ENCODE measurements at regions not wholly inside any gene's neighbourhood (a gene's known extent, or its start where the extent isn't known, plus 50 kb on each side); places are given as distances from the start of the nearest gene placed in this dataset.

DNA sequence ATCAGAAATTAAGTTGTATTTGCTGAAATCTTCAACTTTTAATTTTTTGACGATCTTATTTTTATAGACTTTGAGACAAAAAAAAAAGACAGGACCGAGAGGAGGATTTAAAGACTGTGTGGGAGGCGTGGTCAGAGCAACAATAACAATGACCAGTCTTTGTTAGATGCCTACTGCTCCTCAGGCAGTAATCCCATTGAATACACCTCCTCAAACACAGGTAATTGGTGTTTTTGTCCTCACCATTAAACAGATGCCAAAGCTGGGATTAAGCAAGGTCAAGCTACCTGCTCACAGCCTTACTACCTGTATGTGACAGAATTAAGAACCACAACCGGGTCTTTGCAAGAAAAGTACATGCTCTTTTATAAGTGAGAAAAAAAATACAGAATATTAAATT lies 233.3 kb upstream of the GRAMD2B start:
- Mint-ChIP-seq H3K4me1 (ENCODE audit: low read depth) (no peaks in the 10 kb centered on the region), H3K27me3 (no peaks in the 10 kb centered on the region), H3K9me3 (ENCODE audit: low read depth) (peaks cover 8% of the 10 kb centered on the region), H3K4me3 (ENCODE audit: low read depth) (no peak overlapping the region), H3K27ac (no peak overlapping the region), H3K36me3 (ENCODE audit: insufficient read depth) (no peaks in the 10 kb centered on the region)
- DNase-seq (ENCODE audit: low spot score, unreplicated experiment), result no peak
- TF ChIP-seq, protein P1, sequence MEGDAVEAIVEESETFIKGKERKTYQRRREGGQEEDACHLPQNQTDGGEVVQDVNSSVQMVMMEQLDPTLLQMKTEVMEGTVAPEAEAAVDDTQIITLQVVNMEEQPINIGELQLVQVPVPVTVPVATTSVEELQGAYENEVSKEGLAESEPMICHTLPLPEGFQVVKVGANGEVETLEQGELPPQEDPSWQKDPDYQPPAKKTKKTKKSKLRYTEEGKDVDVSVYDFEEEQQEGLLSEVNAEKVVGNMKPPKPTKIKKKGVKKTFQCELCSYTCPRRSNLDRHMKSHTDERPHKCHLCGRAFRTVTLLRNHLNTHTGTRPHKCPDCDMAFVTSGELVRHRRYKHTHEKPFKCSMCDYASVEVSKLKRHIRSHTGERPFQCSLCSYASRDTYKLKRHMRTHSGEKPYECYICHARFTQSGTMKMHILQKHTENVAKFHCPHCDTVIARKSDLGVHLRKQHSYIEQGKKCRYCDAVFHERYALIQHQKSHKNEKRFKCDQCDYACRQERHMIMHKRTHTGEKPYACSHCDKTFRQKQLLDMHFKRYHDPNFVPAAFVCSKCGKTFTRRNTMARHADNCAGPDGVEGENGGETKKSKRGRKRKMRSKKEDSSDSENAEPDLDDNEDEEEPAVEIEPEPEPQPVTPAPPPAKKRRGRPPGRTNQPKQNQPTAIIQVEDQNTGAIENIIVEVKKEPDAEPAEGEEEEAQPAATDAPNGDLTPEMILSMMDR (IDR thresholded peaks at IDR 0.05; ENCODE audit: unreplicated experiment), result no peak

DNA sequence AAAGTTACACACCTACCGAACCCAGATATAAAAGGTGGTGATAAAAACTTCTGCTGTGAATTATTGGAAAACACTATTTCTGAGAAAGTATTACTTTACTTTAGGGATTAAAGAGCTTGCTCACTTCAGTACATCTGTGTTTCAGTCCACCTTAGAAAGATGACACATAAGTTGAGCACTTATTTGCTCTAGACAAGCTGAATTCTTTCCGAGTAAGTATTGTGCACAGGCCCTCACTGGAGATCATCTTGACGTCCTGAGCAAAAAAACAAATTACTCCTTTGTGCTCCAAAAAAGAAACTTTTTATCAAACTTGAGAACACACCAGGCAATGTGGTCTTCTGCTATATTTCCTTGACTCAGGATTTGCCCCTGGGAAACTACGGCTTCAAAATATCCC lies 231.0 kb upstream of the GRAMD2B start:
- Mint-ChIP-seq H3K27me3 (no peaks in the 10 kb centered on the region), H3K4me1 (ENCODE audit: low read depth) (no peaks in the 10 kb centered on the region), H3K4me3 (ENCODE audit: low read depth) (no peak overlapping the region), H3K9me3 (ENCODE audit: low read depth) (no peaks in the 10 kb centered on the region), H3K36me3 (ENCODE audit: insufficient read depth) (no peaks in the 10 kb centered on the region), H3K27ac (no peak overlapping the region)
- DNase-seq (ENCODE audit: low spot score, unreplicated experiment), result no peak
- TF ChIP-seq, protein P1 (IDR thresholded peaks at IDR 0.05; ENCODE audit: unreplicated experiment), result no peak

DNA sequence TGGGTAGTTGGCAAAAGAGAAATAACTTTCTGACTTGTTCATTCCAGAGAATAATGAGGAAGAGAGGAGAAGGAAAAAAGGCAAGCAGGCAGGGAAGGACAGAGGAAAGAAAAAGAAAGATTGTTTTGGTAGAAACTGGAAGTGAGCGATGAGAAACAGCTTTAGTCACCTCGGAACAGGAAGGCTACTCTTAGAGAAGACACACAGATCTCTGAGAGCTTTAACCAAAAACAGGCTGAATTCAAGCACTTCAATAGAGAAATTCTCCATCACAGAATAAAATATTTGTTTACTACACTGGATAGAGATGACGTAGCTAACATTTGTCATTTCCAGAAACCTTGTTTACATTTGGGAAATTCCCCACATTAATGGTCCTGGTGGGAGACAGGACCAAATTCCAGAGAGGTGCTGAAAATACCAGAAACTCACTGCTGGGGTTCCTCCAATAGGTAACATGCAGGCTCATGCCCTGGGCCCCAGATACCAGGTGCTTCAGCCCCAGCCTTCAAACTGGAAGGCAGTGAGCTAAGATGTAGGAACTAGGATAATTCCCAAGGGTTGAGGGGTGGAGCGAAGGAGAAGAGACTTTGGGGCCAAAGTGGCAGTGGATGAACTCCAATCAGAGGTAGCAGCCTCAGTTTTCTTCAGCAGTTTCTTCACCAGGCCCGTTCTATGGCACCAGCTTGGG lies 227.7 kb upstream of the GRAMD2B start:
- no peak overlapping the region for H3K27ac Mint-ChIP-seq
- DNase-seq (ENCODE audit: low spot score, unreplicated experiment), result no peak
- H3K27me3 Mint-ChIP-seq, result no peaks in the 10 kb centered on the region
- H3K4me3 Mint-ChIP-seq (ENCODE audit: low read depth), result no peak overlapping the region
- H3K4me1 Mint-ChIP-seq (ENCODE audit: low read depth), result peaks cover 17% of the 10 kb centered on the region
- TF ChIP-seq, protein P1 (IDR thresholded peaks at IDR 0.05; ENCODE audit: unreplicated experiment), result no peak
- H3K9me3 Mint-ChIP-seq (ENCODE audit: low read depth), result peaks cover 4% of the 10 kb centered on the region
- no peaks in the 10 kb centered on the region for H3K36me3 Mint-ChIP-seq (ENCODE audit: insufficient read depth)

DNA sequence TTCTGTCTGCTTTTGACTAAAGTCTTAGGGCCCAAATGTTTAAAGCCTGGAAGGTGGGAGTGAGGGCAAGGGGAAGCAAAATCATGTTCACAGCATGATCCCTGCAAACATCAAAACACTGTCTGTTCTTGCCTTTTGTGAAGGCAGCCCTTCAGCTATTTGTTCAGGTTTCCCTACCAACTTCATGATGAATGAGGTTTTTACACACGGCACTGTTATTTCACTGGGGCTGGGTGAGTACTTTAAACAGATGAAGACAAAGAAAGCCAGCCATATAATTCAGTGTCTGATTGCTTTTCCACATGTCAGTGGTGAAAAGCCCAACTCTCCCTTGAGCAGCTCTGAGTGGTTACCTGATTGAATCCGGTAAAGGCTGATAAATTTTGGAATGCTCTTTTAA lies 224.7 kb upstream of the GRAMD2B start:
- Mint-ChIP-seq H3K27ac (no peak overlapping the region), H3K36me3 (ENCODE audit: insufficient read depth) (no peaks in the 10 kb centered on the region), H3K9me3 (ENCODE audit: low read depth) (peaks cover 9% of the 10 kb centered on the region), H3K4me3 (ENCODE audit: low read depth) (no peak overlapping the region), H3K4me1 (ENCODE audit: low read depth) (peaks cover 17% of the 10 kb centered on the region), H3K27me3 (no peaks in the 10 kb centered on the region)
- DNase-seq (ENCODE audit: low spot score, unreplicated experiment), result no peak
- TF ChIP-seq, protein P1 (IDR thresholded peaks at IDR 0.05; ENCODE audit: unreplicated experiment), result no peak

DNA sequence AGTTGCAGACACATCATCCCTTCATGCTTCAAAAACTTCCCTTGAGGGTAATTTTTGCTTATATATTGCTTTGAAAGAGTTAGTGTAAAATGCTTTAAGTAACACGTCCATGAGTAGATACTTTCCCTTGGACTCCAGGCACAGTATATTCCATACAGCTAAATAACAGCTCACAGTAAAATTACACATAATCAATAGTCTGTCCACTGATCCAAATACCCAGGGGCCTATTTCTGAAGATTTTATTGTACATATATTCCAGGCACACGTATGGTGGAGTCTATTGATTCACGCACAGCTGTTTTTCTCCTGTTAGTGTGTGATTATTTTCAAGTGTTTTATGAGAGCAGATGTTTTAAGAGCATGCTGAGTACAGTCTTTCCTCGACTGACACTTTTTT lies 223.7 kb upstream of the GRAMD2B start:
- TF ChIP-seq, protein P1 (IDR thresholded peaks at IDR 0.05; ENCODE audit: unreplicated experiment), result no peak
- H3K9me3 Mint-ChIP-seq (ENCODE audit: low read depth), result peaks cover 9% of the 10 kb centered on the region
- no peak overlapping the region for H3K27ac Mint-ChIP-seq
- H3K36me3 Mint-ChIP-seq (ENCODE audit: insufficient read depth), result peaks cover 3% of the 10 kb centered on the region
- H3K27me3 Mint-ChIP-seq, result no peaks in the 10 kb centered on the region
- DNase-seq (ENCODE audit: low spot score, unreplicated experiment), result no peak
- H3K4me1 Mint-ChIP-seq (ENCODE audit: low read depth), result peaks cover 17% of the 10 kb centered on the region
- H3K4me3 Mint-ChIP-seq (ENCODE audit: low read depth), result no peak overlapping the region
